Activated CD4-positive, alpha-beta T cell treated with anti-CD3 and anti-CD28 coated beads, Interleukin-2, Interleukin-4, amounts not matched to agents 100 ng/mL and 50 ng/mL, durations not matched to agents 16 hours and 8 hours (primary cell): ENCODE measurements at regions not wholly inside any gene's neighbourhood (a gene's known extent, or its start where the extent isn't known, plus 50 kb on each side); places are given as distances from the start of the nearest gene placed in this dataset.

Source experiments
- DNase-seq: peaks from one replicate; pipeline ENCODE4 v3.0.0-alpha.2; 2020; ENCODE audit warnings: low spot score

GRCh38 chr15:70158309-70159000 is 60.7 kb upstream of the TLE3 start:
- DNase-seq: no peak

- no peak for DNase-seq
These were observed 59.1 kb upstream of the TLE3 start for GRCh38 chr15:70156671-70157271.

GRCh38 chr15:70154718-70155347 is 57.1 kb upstream of the TLE3 start:
- DNase-seq: no peak

GRCh38 chr15:70153921-70154717 is 56.4 kb upstream of the TLE3 start:
- DNase-seq: no peak

GRCh38 chr15:70152070-70152480 is 54.4 kb upstream of the TLE3 start:
- DNase-seq: no peak

GRCh38 chr15:70151462-70151861 is 53.7 kb upstream of the TLE3 start:
- no peak for DNase-seq

- DNase-seq: no peak
These were observed 53.3 kb upstream of the TLE3 start for GRCh38 chr15:70151003-70151402.

GRCh38 chr15:70150405-70150747 is 52.7 kb upstream of the TLE3 start:
- no peak for DNase-seq

GRCh38 chr15:70149667-70150404 is 52.1 kb upstream of the TLE3 start:
- no peak for DNase-seq

- DNase-seq: no peak
These were observed 50.1 kb upstream of the TLE3 start for GRCh38 chr15:70147778-70148177.
